GM12873 (cell line): ENCODE measurements at regions not wholly inside any gene's neighbourhood (a gene's known extent, or its start where the extent isn't known, plus 50 kb on each side); places are given as distances from the start of the nearest gene placed in this dataset.

Source experiments
- TF ChIP-seq, protein P1 (sequence below): IDR thresholded peaks from 2 replicates; pipeline ENCODE4 v1.5.1; 2012; ENCODE audit warnings: low read depth, mild to moderate bottlenecking, moderate library complexity, low read length, control low read depth; ENCODE audit not compliant: insufficient read depth; ENCODE audit errors: missing control alignments

DNA sequence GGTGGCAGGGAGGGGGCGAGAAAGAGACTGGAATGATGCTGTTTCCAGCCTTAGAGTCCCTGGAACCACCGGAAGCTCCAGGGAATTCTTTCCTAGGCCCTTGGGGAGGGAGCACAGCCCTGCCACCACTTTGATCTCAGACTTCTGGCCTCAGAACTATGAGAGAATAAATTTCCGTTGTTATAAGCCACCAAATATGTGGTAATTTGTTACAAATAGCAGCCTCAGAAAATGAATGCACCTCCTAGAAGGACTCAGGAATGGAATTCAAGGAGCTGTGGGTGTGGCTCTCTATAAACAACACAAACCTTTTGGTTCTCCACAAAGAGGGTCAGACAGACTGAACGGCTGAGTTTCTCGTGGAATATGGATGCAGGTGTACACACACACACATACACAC, 144.5 kb downstream of the ACKR3 start:
- TF ChIP-seq, protein P1, sequence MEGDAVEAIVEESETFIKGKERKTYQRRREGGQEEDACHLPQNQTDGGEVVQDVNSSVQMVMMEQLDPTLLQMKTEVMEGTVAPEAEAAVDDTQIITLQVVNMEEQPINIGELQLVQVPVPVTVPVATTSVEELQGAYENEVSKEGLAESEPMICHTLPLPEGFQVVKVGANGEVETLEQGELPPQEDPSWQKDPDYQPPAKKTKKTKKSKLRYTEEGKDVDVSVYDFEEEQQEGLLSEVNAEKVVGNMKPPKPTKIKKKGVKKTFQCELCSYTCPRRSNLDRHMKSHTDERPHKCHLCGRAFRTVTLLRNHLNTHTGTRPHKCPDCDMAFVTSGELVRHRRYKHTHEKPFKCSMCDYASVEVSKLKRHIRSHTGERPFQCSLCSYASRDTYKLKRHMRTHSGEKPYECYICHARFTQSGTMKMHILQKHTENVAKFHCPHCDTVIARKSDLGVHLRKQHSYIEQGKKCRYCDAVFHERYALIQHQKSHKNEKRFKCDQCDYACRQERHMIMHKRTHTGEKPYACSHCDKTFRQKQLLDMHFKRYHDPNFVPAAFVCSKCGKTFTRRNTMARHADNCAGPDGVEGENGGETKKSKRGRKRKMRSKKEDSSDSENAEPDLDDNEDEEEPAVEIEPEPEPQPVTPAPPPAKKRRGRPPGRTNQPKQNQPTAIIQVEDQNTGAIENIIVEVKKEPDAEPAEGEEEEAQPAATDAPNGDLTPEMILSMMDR: no peak

DNA sequence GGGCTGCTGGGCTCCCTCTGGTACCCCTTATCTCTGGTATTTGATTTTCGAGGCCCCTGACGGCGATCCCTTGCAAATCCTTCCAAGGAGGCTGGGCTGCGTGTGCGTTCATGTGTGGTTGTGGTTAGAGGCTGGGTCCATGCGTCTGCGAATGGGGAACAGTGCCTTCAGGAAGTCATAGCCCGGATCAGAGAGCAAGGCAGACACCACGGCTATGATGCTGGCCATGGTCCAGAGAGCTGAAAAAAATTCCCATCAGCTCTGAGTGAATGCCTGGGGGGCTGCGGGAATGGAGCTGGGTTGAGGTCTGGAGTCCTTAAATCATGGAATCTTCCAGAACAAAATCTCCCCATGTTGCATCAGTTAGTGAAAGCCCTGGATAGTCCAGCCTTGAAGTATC, 145.5 kb downstream of the ACKR3 start:
- TF ChIP-seq, protein P1: no peak

DNA sequence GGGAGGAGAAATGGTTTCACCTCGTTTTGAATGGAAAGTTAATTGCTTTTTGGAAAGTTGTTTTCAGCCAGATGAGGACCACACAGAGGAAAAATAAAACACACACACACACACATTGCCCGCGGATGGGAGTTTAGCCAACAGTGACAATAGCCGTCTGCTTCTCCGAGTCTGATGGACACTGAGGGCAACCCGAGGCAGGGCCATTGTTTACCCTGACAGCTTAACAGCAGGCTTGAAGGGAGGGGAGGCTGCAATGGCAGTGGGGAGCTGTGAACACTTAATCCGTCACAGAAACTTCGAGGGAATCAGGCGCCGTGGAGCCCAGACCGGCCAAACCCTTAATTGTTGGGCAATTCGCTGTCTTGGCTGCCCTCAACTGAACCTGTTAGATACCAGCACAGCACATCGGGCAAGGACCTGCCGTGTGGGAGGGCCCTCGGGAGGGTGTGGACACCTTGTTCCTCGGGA, 145.9 kb downstream of the ACKR3 start:
- TF ChIP-seq, protein P1: no peak

DNA sequence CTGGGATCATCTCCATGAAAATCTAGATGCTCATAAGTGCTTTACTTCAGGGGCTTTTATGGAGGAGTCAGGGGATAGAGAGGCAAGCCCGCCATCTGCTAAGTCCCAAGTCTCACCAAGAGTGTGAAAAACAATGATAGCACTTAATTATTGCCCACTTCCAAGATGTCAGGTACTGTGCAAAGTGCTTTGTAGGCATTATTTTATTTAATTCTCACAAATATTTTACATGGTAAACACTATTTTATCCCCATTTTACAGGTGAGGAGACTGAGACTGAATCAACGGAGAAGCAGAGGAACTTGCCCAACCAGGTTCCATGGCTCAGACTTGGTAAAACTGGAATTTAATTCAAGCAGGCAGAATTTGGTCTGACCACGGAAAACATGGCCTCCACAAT, 147.5 kb downstream of the ACKR3 start:
- TF ChIP-seq, protein P1: no peak

DNA sequence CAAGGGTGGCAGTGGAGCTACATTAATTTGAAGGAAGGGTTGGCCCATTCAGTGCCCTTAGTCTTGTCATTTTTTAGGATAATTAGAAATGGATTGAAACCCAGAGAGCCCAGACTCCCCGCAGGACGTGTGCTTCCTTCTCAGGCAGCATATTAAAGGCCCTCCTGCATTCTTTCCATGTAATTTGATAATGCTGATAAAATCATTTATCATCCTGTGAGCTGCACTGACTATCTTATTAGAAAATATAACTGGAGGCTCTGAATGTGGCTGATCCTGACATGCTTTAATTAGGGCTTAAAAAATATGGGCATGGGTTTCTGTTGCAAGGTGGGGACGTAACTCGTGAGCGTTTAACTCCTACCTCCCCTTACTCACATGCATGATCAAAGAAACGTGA, 148.1 kb downstream of the ACKR3 start:
- TF ChIP-seq, protein P1: no peak

DNA sequence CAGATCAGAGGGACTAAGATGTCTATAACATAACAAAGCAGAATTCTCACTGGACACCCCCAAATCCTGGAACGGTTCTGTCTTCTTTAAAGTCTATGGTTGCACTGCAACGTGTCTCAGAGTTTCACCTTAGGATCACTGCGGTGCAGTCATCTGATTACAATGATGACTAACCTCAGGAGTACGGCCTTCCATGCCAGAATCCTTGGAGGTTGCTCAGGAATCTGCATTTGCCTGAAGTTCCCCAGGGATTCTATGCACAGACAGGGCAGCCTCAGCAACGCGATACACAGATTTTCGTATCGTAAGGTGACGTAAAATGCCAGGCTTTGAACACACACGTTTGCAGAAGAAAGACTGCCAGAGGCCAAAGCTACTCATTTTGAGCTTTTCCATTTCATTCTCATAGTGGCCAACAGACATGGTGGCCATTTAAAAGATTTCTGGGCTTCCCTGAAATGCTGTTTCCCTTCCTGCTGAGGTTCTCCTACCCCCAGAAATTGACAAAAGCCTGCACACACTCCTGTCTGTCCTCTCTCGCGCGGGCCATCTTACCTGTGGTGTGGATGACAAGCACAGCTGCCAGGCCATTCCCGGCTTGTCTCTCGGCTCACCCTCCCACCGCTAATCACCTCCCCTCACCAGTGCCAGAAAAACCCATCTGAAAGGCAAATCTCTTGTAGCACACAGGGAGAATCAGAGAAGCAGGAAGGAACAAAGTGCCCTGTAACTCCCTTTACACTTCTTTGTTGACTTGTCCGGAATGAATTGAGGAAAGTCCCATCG, 148.8 kb downstream of the ACKR3 start:
- TF ChIP-seq, protein P1: no peak

DNA sequence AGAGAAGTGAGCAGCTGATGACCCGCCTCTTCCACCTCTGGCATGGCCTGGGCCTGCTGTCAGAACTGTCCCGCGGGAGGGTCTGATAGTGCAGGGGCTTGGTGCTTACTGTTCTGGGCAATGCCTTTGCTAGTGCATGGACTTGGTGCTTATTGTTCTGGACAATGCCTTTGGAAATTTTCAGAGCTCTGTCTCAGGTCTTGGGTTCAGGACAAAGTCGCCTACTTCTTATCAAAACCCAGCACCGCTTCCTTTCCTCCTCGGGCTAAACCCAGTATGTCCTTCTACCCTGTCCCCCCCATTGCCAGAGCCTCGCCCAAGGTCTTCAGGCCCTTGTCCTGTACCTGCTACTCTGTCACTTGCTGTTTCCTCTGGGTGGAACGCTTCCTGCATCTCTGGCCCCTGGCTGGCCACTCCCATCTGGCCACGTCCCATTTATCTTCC, 149.6 kb downstream of the ACKR3 start:
- TF ChIP-seq, protein P1: no peak
